Liver (tissue), 7 donors: ENCODE measurements at regions not wholly inside any gene's neighbourhood (a gene's known extent, or its start where the extent isn't known, plus 50 kb on each side); places are given as distances from the start of the nearest gene placed in this dataset.

Source experiments
- DNase-seq: peaks from one replicate; pipeline ENCODE4 v3.0.0-alpha.2; 2017; ENCODE audit warnings: low spot score
- H3K27ac ChIP-seq, 2 donors: one replicate each; pipeline ENCODE4 v1.7.0; 2013; ENCODE audit warnings: inconsistent platforms in 2 of 2, low read length in 2 of 2, control low read depth in 1 of 2, low read depth in 1 of 2, mild to moderate bottlenecking in 1 of 2
- H3K27me3 ChIP-seq, 4 donors: one replicate each; pipeline versions ENCODE4 v1.6.1 to v1.7.0; 2013; ENCODE audit warnings: low read length in 3 of 4, inconsistent platforms in 1 of 4, mild to moderate bottlenecking in 1 of 4, moderate library complexity in 1 of 4; ENCODE audit not compliant: control insufficient read depth in 4 of 4, insufficient read depth in 4 of 4
- H3K36me3 ChIP-seq, 4 donors: one replicate each; pipeline versions ENCODE4 v1.6.1 to v1.7.0; 2013; ENCODE audit warnings: low read length in 3 of 4, mild to moderate bottlenecking in 3 of 4, low read depth in 1 of 4, moderate library complexity in 1 of 4; ENCODE audit not compliant: control insufficient read depth in 4 of 4, insufficient read depth in 3 of 4
- H3K4me1 ChIP-seq, 4 donors: one replicate each; pipeline versions ENCODE4 v1.6.1 to v1.7.0; 2013; ENCODE audit warnings: low read length in 3 of 4, mild to moderate bottlenecking in 3 of 4, moderate library complexity in 1 of 4; ENCODE audit not compliant: control insufficient read depth in 4 of 4, insufficient read depth in 4 of 4
- H3K4me3 ChIP-seq, 3 donors: one replicate each; pipeline versions ENCODE4 v1.6.1 to v1.7.0; 2013; ENCODE audit warnings: low read length in 3 of 3, control low read depth in 1 of 3, low read depth in 1 of 3, mild to moderate bottlenecking in 1 of 3
- H3K9ac ChIP-seq, 2 donors: one replicate each; pipeline ENCODE4 v1.7.0; 2013; ENCODE audit warnings: low read length in 2 of 2, mild to moderate bottlenecking in 2 of 2, moderate library complexity in 2 of 2, control low read depth in 1 of 2, low read depth in 1 of 2
- H3K9me3 ChIP-seq, 4 donors: one replicate each; pipeline versions ENCODE4 v1.6.1 to v1.7.0; 2013; ENCODE audit warnings: low read length in 3 of 4; ENCODE audit not compliant: control insufficient read depth in 4 of 4
- EGR1 ChIP-seq, 2 donors: IDR thresholded peaks; 2 replicates each; pipeline ENCODE4 v1.6.1; 2016 to 2018; ENCODE audit warnings: antibody characterized with exemption in 2 of 2, low read depth in 2 of 2
- FOXA1 ChIP-seq: IDR thresholded peaks from 2 replicates; pipeline ENCODE4 v1.6.1; 2016; ENCODE audit warnings: antibody characterized with exemption
- FOXA2 ChIP-seq: IDR thresholded peaks from 2 replicates; pipeline ENCODE4 v1.6.1; 2016; ENCODE audit warnings: antibody characterized with exemption
- GABPA ChIP-seq, 2 donors: IDR thresholded peaks in 1 of 2; conservative IDR thresholded peaks in 1 of 2; 2 replicates each; pipeline ENCODE4 v1.6.1; 2016; ENCODE audit warnings: antibody characterized with exemption in 2 of 2, mild to moderate bottlenecking in 1 of 2, moderate library complexity in 1 of 2
- HNF4A ChIP-seq, 2 donors: conservative IDR thresholded peaks; 2 replicates each; pipeline ENCODE4 v1.6.1; 2016; ENCODE audit warnings: antibody characterized with exemption in 2 of 2, mild to moderate bottlenecking in 2 of 2
- HNF4G ChIP-seq: IDR thresholded peaks from 2 replicates; pipeline ENCODE4 v1.6.1; 2016; ENCODE audit warnings: antibody characterized with exemption
- JUND ChIP-seq, 2 donors: IDR thresholded peaks; 2 replicates each; pipeline ENCODE4 v1.6.1; 2016; ENCODE audit warnings: antibody characterized with exemption in 2 of 2
- MAX ChIP-seq: IDR thresholded peaks from 2 replicates; pipeline ENCODE4 v1.6.1; 2016; ENCODE audit warnings: antibody characterized with exemption
- NR2F2 ChIP-seq: IDR thresholded peaks from 2 replicates; pipeline ENCODE4 v1.6.1; 2016; ENCODE audit warnings: antibody characterized with exemption
- RAD21 ChIP-seq, 2 donors: IDR thresholded peaks; 2 replicates each; pipeline ENCODE4 v1.6.1; 2016; ENCODE audit warnings: antibody characterized with exemption in 2 of 2, mild to moderate bottlenecking in 2 of 2
- REST ChIP-seq: IDR thresholded peaks from 2 replicates; pipeline ENCODE4 v1.6.1; 2016; ENCODE audit warnings: antibody characterized with exemption, mild to moderate bottlenecking
- RXRA ChIP-seq, 2 donors: IDR thresholded peaks; 2 replicates each; pipeline ENCODE4 v1.6.1; 2017 to 2018; ENCODE audit warnings: antibody characterized with exemption in 2 of 2, mild to moderate bottlenecking in 1 of 2
- TAF1 ChIP-seq: conservative IDR thresholded peaks from 2 replicates; pipeline ENCODE4 v1.6.1; 2016; ENCODE audit warnings: antibody characterized with exemption, mild to moderate bottlenecking
- YY1 ChIP-seq: IDR thresholded peaks from 2 replicates; pipeline ENCODE4 v1.6.1; 2016; ENCODE audit warnings: antibody characterized with exemption, mild to moderate bottlenecking
- WGBS: extraction: QIAGEN DNeasy Blood & Tissue Kit; methylation state at CpG from one replicate; pipeline ENCODE4 v1.1.7; 2013; 5-methylcytosine and 5-hydroxymethylcytosine counted together
- TF ChIP-seq, protein P1 (sequence below): IDR thresholded peaks from 2 replicates; pipeline ENCODE4 v1.6.1; 2016; ENCODE audit warnings: antibody characterized with exemption
- donor health status: healthy.
- donor health status: healthy.
- donor health status: healthy.
- donor health status: healthy.

- H3K4me1 ChIP-seq = no peaks in the 10 kb centered on the region
- DNase-seq = no peak
- H3K9ac ChIP-seq = no peak overlapping the region
- TF ChIP-seq, protein P1, sequence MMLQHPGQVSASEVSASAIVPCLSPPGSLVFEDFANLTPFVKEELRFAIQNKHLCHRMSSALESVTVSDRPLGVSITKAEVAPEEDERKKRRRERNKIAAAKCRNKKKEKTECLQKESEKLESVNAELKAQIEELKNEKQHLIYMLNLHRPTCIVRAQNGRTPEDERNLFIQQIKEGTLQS = no peak
- TF ChIP-seq REST (no peak), YY1 (no peak), HNF4G (no peak), MAX (no peak)
- peaks cover 0 to 2% (median 0%) of the 10 kb centered on the region in 4 donors for H3K27me3 ChIP-seq
- no peak overlapping the region for H3K4me3 ChIP-seq
- peaks cover 0 to 2% (median 0%) of the 10 kb centered on the region in 4 donors for H3K9me3 ChIP-seq
- 91% methylated on average over 1 of the region's 1 CpG for WGBS
- no peaks in the 10 kb centered on the region for H3K36me3 ChIP-seq
- no peak overlapping the region for H3K27ac ChIP-seq
Measured at GRCh38 chr13:72590091-72590740, 137.2 kb downstream of the MZT1 start.

- DNase-seq = no peak
- peaks cover 0 to 2% (median 0%) of the 10 kb centered on the region in 4 donors for H3K27me3 ChIP-seq
- H3K4me1 ChIP-seq = no peaks in the 10 kb centered on the region
- H3K9ac ChIP-seq = no peak overlapping the region
- H3K27ac ChIP-seq = no peak overlapping the region
- no peak overlapping the region for H3K4me3 ChIP-seq
- H3K9me3 ChIP-seq = peaks cover 0 to 2% (median 0%) of the 10 kb centered on the region in 4 donors
- TF ChIP-seq GABPA (IDR thresholded peaks at IDR 0.05 in 1 of 2, conservative IDR thresholded peaks at IDR 0.05 in 1 of 2) = no peak
- TF ChIP-seq FOXA2 = no peak
- no peak for TF ChIP-seq HNF4G
- TF ChIP-seq HNF4A (conservative IDR thresholded peaks at IDR 0.05) = no peak
- TF ChIP-seq EGR1 (IDR thresholded peaks at IDR 0.05; ENCODE audit: low read depth in 2 of 2) = no peak
- TF ChIP-seq JUND (IDR thresholded peaks at IDR 0.05) = no peak
- TF ChIP-seq NR2F2 = no peak
- TF ChIP-seq REST = no peak
- no peak for TF ChIP-seq FOXA1
- TF ChIP-seq TAF1 = no peak
- no peak for TF ChIP-seq RXRA (IDR thresholded peaks at IDR 0.05)
- TF ChIP-seq MAX = no peak
- no peak for TF ChIP-seq RAD21 (IDR thresholded peaks at IDR 0.05)
- WGBS = 31% methylated on average over 3 of the region's 3 CpGs
- no peaks in the 10 kb centered on the region for H3K36me3 ChIP-seq
Measured at GRCh38 chr13:72586518-72586917, 140.9 kb downstream of the MZT1 start.
